Skeletal muscle tissue (tissue), 3 donors: ENCODE measurements at regions not wholly inside any gene's neighbourhood (a gene's known extent, or its start where the extent isn't known, plus 50 kb on each side); places are given as distances from the start of the nearest gene placed in this dataset.

Experiments used
- H3K27ac ChIP-seq: one replicate; pipeline ENCODE4 v1.7.0; 2013; ENCODE audit warnings: mild to moderate bottlenecking, low read depth, low read length, inconsistent platforms
- H3K27me3 ChIP-seq, 3 donors: one replicate each; pipeline ENCODE4 v1.7.0; 2013; ENCODE audit warnings: low read length in 3 of 3; ENCODE audit not compliant: control insufficient read depth in 3 of 3, insufficient read depth in 3 of 3
- H3K36me3 ChIP-seq, 3 donors: one replicate each; pipeline ENCODE4 v1.7.0; 2013; ENCODE audit warnings: low read length in 3 of 3; ENCODE audit not compliant: control insufficient read depth in 3 of 3, insufficient read depth in 3 of 3
- H3K4me1 ChIP-seq, 3 donors: one replicate each; pipeline ENCODE4 v1.7.0; 2013; ENCODE audit warnings: low read length in 3 of 3, mild to moderate bottlenecking in 3 of 3; ENCODE audit not compliant: control insufficient read depth in 3 of 3, insufficient read depth in 3 of 3
- H3K4me3 ChIP-seq, 3 donors: one replicate each; pipeline ENCODE4 v1.7.0; 2013; ENCODE audit warnings: low read length in 3 of 3
- H3K9ac ChIP-seq, 3 donors: one replicate each; pipeline ENCODE4 v1.7.0; 2013; ENCODE audit warnings: low read length in 3 of 3, mild to moderate bottlenecking in 3 of 3, moderate library complexity in 2 of 3, low read depth in 1 of 3
- H3K9me3 ChIP-seq, 3 donors: one replicate each; pipeline ENCODE4 v1.7.0; 2013; ENCODE audit warnings: low read length in 3 of 3; ENCODE audit not compliant: control insufficient read depth in 3 of 3
- donor health status: Osteomylitis.

GRCh38 chr18:37796823-37797349 is 231.3 kb upstream of the CELF4 start:
- no peaks in the 10 kb centered on the region for H3K36me3 ChIP-seq
- no peaks in the 10 kb centered on the region for H3K27me3 ChIP-seq
- H3K9me3 ChIP-seq, result no peaks in the 10 kb centered on the region

GRCh38 chr18:37787452-37787851 is 221.9 kb upstream of the CELF4 start:
- no peak overlapping the region for H3K27ac ChIP-seq
- H3K4me1 ChIP-seq, result no peaks in the 10 kb centered on the region
- H3K4me3 ChIP-seq, result no peak overlapping the region
- H3K27me3 ChIP-seq, result no peaks in the 10 kb centered on the region
- H3K9ac ChIP-seq, result no peak overlapping the region
- no peaks in the 10 kb centered on the region for H3K36me3 ChIP-seq
- H3K9me3 ChIP-seq, result no peaks in the 10 kb centered on the region

More at GRCh38 chr18:37796823-37797349, 231.3 kb upstream of the CELF4 start:
- Histone ChIP-seq H3K9ac (no peak overlapping the region), H3K27ac (no peak overlapping the region), H3K4me3 (no peak overlapping the region), H3K4me1 (no peaks in the 10 kb centered on the region)

GRCh38 chr18:37783771-37784170 is 218.2 kb upstream of the CELF4 start:
- Histone ChIP-seq H3K36me3 (no peaks in the 10 kb centered on the region), H3K27me3 (peaks cover 0 to 2% (median 0%) of the 10 kb centered on the region in 3 donors), H3K4me1 (no peaks in the 10 kb centered on the region), H3K27ac (no peak overlapping the region), H3K9me3 (no peaks in the 10 kb centered on the region), H3K4me3 (no peak overlapping the region), H3K9ac (no peak overlapping the region)

- Histone ChIP-seq H3K9ac (no peak overlapping the region), H3K9me3 (peaks cover 0 to 2% (median 0%) of the 10 kb centered on the region in 3 donors), H3K27me3 (peaks cover 0 to 7% (median 0%) of the 10 kb centered on the region in 3 donors), H3K4me3 (no peak overlapping the region), H3K27ac (no peak overlapping the region), H3K36me3 (no peaks in the 10 kb centered on the region), H3K4me1 (no peaks in the 10 kb centered on the region)
These were observed 213.6 kb upstream of the CELF4 start for GRCh38 chr18:37779220-37779619.

GRCh38 chr18:37778417-37779165 is 213.0 kb upstream of the CELF4 start:
- Histone ChIP-seq H3K4me3 (no peak overlapping the region), H3K27ac (no peak overlapping the region), H3K9me3 (peaks cover 0 to 2% (median 0%) of the 10 kb centered on the region in 3 donors), H3K36me3 (no peaks in the 10 kb centered on the region), H3K4me1 (no peaks in the 10 kb centered on the region), H3K9ac (no peak overlapping the region), H3K27me3 (peaks cover 0 to 7% (median 0%) of the 10 kb centered on the region in 3 donors)

- Histone ChIP-seq H3K36me3 (no peaks in the 10 kb centered on the region), H3K4me3 (no peak overlapping the region), H3K9me3 (no peaks in the 10 kb centered on the region), H3K27me3 (no peaks in the 10 kb centered on the region), H3K4me1 (no peaks in the 10 kb centered on the region), H3K9ac (no peak overlapping the region), H3K27ac (no peak overlapping the region)
These were observed 204.2 kb upstream of the CELF4 start for GRCh38 chr18:37769826-37770225.

- Histone ChIP-seq H3K9ac (no peak overlapping the region), H3K9me3 (no peaks in the 10 kb centered on the region)
These were observed 199.1 kb upstream of the CELF4 start for GRCh38 chr18:37764541-37765288.

GRCh38 chr18:37762076-37762621 is 196.6 kb upstream of the CELF4 start:
- H3K9ac ChIP-seq, result no peak overlapping the region
- H3K9me3 ChIP-seq, result no peaks in the 10 kb centered on the region
- H3K4me1 ChIP-seq, result no peaks in the 10 kb centered on the region
- H3K4me3 ChIP-seq, result no peak overlapping the region
- H3K27me3 ChIP-seq, result no peaks in the 10 kb centered on the region
- H3K36me3 ChIP-seq, result no peaks in the 10 kb centered on the region
- H3K27ac ChIP-seq, result no peak overlapping the region

More at GRCh38 chr18:37764541-37765288, 199.1 kb upstream of the CELF4 start:
- H3K4me1 ChIP-seq, result no peaks in the 10 kb centered on the region
- H3K4me3 ChIP-seq, result no peak overlapping the region
- H3K27me3 ChIP-seq, result no peaks in the 10 kb centered on the region
- no peaks in the 10 kb centered on the region for H3K36me3 ChIP-seq
- no peak overlapping the region for H3K27ac ChIP-seq

- Histone ChIP-seq H3K4me1 (no peaks in the 10 kb centered on the region), H3K36me3 (no peaks in the 10 kb centered on the region), H3K27ac (no peak overlapping the region)
These were observed 188.5 kb upstream of the CELF4 start for GRCh38 chr18:37754141-37754540.

GRCh38 chr18:37742436-37742835 is 176.8 kb upstream of the CELF4 start:
- H3K4me1 ChIP-seq, result no peaks in the 10 kb centered on the region
- no peak overlapping the region for H3K27ac ChIP-seq
- no peak overlapping the region for H3K9ac ChIP-seq
- H3K4me3 ChIP-seq, result no peak overlapping the region
- H3K36me3 ChIP-seq, result no peaks in the 10 kb centered on the region
- H3K9me3 ChIP-seq, result no peaks in the 10 kb centered on the region
- H3K27me3 ChIP-seq, result no peaks in the 10 kb centered on the region

More at GRCh38 chr18:37754141-37754540, 188.5 kb upstream of the CELF4 start:
- no peak overlapping the region for H3K4me3 ChIP-seq
- H3K9ac ChIP-seq, result no peak overlapping the region
- no peaks in the 10 kb centered on the region for H3K27me3 ChIP-seq
- H3K9me3 ChIP-seq, result no peaks in the 10 kb centered on the region
